ENCODE measurements at regions not wholly inside any gene's neighbourhood (a gene's known extent, or its start where the extent isn't known, plus 50 kb on each side); places are given as distances from the start of the nearest gene placed in this dataset.

- TF ChIP-seq CTCF (IDR thresholded peaks at IDR 0.05) (no peak), ZFX (IDR thresholded peaks at IDR 0.05; ENCODE audit: borderline replicate concordance) (no peak)
Observed at GRCh38 chr22:47257566-47257965, 495.1 kb downstream of the TBC1D22A start.
